ENCODE measurements at regions not wholly inside any gene's neighbourhood (a gene's known extent, or its start where the extent isn't known, plus 50 kb on each side); places are given as distances from the start of the nearest gene placed in this dataset.
"Not testable (repeated sequence)": the region's sequence is repeated elsewhere in the genome, so short reads cannot be mapped to it uniquely, and the experiment has no call there.

GRCh38 chr3:137148917-137149316 is 191.1 kb downstream of the IL20RB start:
- TF ChIP-seq CTCF (conservative IDR thresholded peaks at IDR 0.05; ENCODE audit: low read depth, low read length) = no peak
- DNase-seq (ENCODE audit: low read depth) = no peak
- no peak overlapping the region for H3K4me3 ChIP-seq (ENCODE audit: low read length)

GRCh38 chr3:137150825-137151224 is 193.0 kb downstream of the IL20RB start:
- H3K4me3 ChIP-seq (ENCODE audit: low read length) = no peak overlapping the region
- DNase-seq (ENCODE audit: low read depth) = no peak
- TF ChIP-seq CTCF (conservative IDR thresholded peaks at IDR 0.05; ENCODE audit: low read depth, low read length) = no peak

GRCh38 chr3:137153046-137153445 is 195.3 kb downstream of the IL20RB start:
- DNase-seq (ENCODE audit: low read depth); H3K4me3 ChIP-seq (ENCODE audit: low read length): not testable (repeated sequence)

GRCh38 chr3:137163241-137163871 is 205.6 kb downstream of the IL20RB start:
- no peak for TF ChIP-seq CTCF (conservative IDR thresholded peaks at IDR 0.05; ENCODE audit: low read depth, low read length)
- no peak for DNase-seq (ENCODE audit: low read depth)
- no peak overlapping the region for H3K4me3 ChIP-seq (ENCODE audit: low read length)

GRCh38 chr3:137163958-137164357 is 206.2 kb downstream of the IL20RB start:
- TF ChIP-seq CTCF (conservative IDR thresholded peaks at IDR 0.05; ENCODE audit: low read depth, low read length) = no peak
- H3K4me3 ChIP-seq (ENCODE audit: low read length) = no peak overlapping the region
- DNase-seq (ENCODE audit: low read depth) = no peak

GRCh38 chr3:137165117-137165806 is 207.5 kb downstream of the IL20RB start:
- DNase-seq (ENCODE audit: low read depth) = no peak
- TF ChIP-seq CTCF (conservative IDR thresholded peaks at IDR 0.05; ENCODE audit: low read depth, low read length) = no peak

GRCh38 chr3:137171834-137172603 is 214.2 kb downstream of the IL20RB start:
- H3K4me3 ChIP-seq (ENCODE audit: low read length) = no peak overlapping the region
- DNase-seq (ENCODE audit: low read depth) = no peak
- TF ChIP-seq CTCF (conservative IDR thresholded peaks at IDR 0.05; ENCODE audit: low read depth, low read length) = no peak

More at GRCh38 chr3:137165117-137165806, 207.5 kb downstream of the IL20RB start:
- H3K4me3 ChIP-seq (ENCODE audit: low read length) = no peak overlapping the region

All from retinal pigment epithelial cell (primary cell).